Fibroblast of lung (primary cell): ENCODE measurements at regions not wholly inside any gene's neighbourhood (a gene's known extent, or its start where the extent isn't known, plus 50 kb on each side); places are given as distances from the start of the nearest gene placed in this dataset.

Source experiments
- DNase-seq, 2 donors: peaks; one replicate each; pipeline versions ENCODE4 v3.0.0 to v3.0.0-alpha.2; 2010; ENCODE audit warnings: low read depth in 2 of 2
- H2AFZ ChIP-seq: 2 replicates; pipeline ENCODE4 v1.5.1; 2012; ENCODE audit warnings: low read length, control low read depth, inconsistent platforms
- H3K27ac ChIP-seq: 2 replicates; pipeline ENCODE4 v1.5.1; 2011; ENCODE audit warnings: low read length, control low read depth; ENCODE audit not compliant: insufficient read depth
- H3K27me3 ChIP-seq: 2 replicates; pipeline ENCODE4 v1.5.1; 2011; ENCODE audit warnings: mild to moderate bottlenecking, low read length; ENCODE audit not compliant: control insufficient read depth, insufficient read depth
- H3K36me3 ChIP-seq: 2 replicates; pipeline ENCODE4 v1.5.1; 2011; ENCODE audit warnings: low read length; ENCODE audit not compliant: control insufficient read depth, insufficient read depth
- H3K4me1 ChIP-seq: 2 replicates; pipeline ENCODE4 v1.5.1; 2011; ENCODE audit warnings: low read length; ENCODE audit not compliant: control insufficient read depth, insufficient read depth; ENCODE audit errors: extremely low read depth
- H3K4me2 ChIP-seq: 2 replicates; pipeline ENCODE4 v1.5.1; 2011; ENCODE audit warnings: low read length, control low read depth; ENCODE audit not compliant: insufficient read depth; ENCODE audit errors: extremely low read depth
- H3K4me3 ChIP-seq, 4 experiments: fragments of 200-600 bp in 1 of 4; sonication (generic) in 1 of 4; replicated peaks in 1 of 4; 2 replicates each; pipeline ENCODE4 v1.5.1; 2011 to 2016; ENCODE audit warnings: low read length in 4 of 4, low read depth in 3 of 4, mild to moderate bottlenecking in 3 of 4, control low read depth in 2 of 4, inconsistent platforms in 1 of 4, mixed read lengths in 1 of 4; ENCODE audit not compliant: insufficient read depth in 1 of 4; ENCODE audit errors: control extremely low read depth in 1 of 4
- H3K79me2 ChIP-seq: 2 replicates; pipeline ENCODE4 v1.5.1; 2012; ENCODE audit warnings: mild to moderate bottlenecking, low read length, inconsistent platforms; ENCODE audit not compliant: control insufficient read depth, insufficient read depth
- H3K9ac ChIP-seq: 2 replicates; pipeline ENCODE4 v1.5.1; 2011; ENCODE audit warnings: mild to moderate bottlenecking, low read length, control low read depth; ENCODE audit not compliant: insufficient read depth
- H3K9me3 ChIP-seq: 2 replicates; pipeline ENCODE4 v1.5.1; 2012; ENCODE audit warnings: low read depth, low read length; ENCODE audit not compliant: control insufficient read depth, insufficient read depth
- H4K20me1 ChIP-seq: 2 replicates; pipeline ENCODE4 v1.5.1; 2011; ENCODE audit warnings: low read length; ENCODE audit not compliant: control insufficient read depth, insufficient read depth; ENCODE audit errors: extremely low read depth
- CTCF ChIP-seq, 2 donors: IDR thresholded peaks in 1 of 2; conservative IDR thresholded peaks in 1 of 2; 1 replicate in 1 of 2; 2 replicates in 1 of 2; pipeline ENCODE4 v1.5.1; 2011 to 2012; ENCODE audit warnings: low read length in 2 of 2, control low read depth in 1 of 2, inconsistent platforms in 1 of 2, low read depth in 1 of 2, mild to moderate bottlenecking in 1 of 2
- EZH2 ChIP-seq: IDR thresholded peaks from 2 replicates; pipeline ENCODE4 v1.5.1; 2012; ENCODE audit warnings: low read length, control low read depth, mild to moderate bottlenecking; ENCODE audit errors: missing control alignments

DNA sequence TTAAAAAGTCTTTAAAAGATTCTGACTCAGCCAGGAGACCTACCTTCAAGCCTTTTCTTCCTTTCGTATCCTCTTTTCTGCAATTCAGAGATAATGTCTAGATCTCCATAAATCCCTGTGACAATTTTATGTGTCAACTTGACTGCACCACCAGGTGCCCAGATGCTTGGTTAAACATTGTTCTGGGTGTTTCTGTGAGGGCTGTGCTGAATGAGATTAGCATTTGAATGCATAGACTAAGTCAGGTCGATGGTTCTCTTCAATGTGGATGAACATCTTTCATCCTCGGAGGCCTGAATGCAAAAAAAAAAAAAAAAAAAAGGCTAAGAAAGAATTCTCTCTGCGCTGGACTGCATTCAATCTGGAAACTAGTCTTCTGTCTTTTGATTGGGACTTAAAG is 1082.7 kb downstream of the NLGN4X start:
- TF ChIP-seq CTCF (conservative IDR thresholded peaks at IDR 0.05 in 1 of 2, IDR thresholded peaks at IDR 0.05 in 1 of 2; ENCODE audit: low read depth in 1 of 2, low read length in 2 of 2) (no peak), EZH2 (no peak)
- no peak for DNase-seq
- H3K9ac ChIP-seq: no peak overlapping the region
- no peak overlapping the region for H3K4me2 ChIP-seq
- H3K79me2 ChIP-seq: no peaks in the 10 kb centered on the region
- H2AFZ ChIP-seq: no peak overlapping the region
- H3K36me3 ChIP-seq: no peaks in the 10 kb centered on the region
- H3K27me3 ChIP-seq: no peaks in the 10 kb centered on the region
- H3K9me3 ChIP-seq: no peaks in the 10 kb centered on the region
- H4K20me1 ChIP-seq: no peaks in the 10 kb centered on the region
- no peaks in the 10 kb centered on the region for H3K4me1 ChIP-seq
- H3K27ac ChIP-seq: no peak overlapping the region
- no peak overlapping the region for H3K4me3 ChIP-seq

- TF ChIP-seq EZH2 (no peak), CTCF (conservative IDR thresholded peaks at IDR 0.05 in 1 of 2, IDR thresholded peaks at IDR 0.05 in 1 of 2; ENCODE audit: low read depth in 1 of 2, low read length in 2 of 2) (no peak)
- DNase-seq: no peak
Observed at GRCh38 chrX:5142644-5143043, 1086.0 kb downstream of the NLGN4X start.

DNA sequence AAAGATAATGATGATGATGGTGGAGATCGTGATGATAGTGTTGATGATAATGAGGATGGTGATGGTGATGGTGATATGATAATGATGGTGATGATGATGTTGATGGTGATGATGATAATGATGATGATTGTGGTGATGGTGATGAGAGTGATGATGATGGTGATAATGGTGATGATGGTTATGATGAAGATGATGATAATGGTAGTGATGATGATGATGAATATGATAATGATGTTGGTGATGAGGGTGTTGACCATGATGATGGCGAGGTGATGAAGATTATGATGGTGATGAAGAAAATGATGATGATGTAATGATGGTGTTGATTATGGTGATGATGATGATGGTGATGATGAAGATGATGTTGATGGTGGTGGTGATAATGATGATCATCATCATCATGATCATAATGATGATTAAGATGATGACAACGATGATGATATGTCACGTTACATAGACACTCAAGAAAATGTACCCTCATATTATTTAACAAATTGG is 1106.4 kb downstream of the NLGN4X start:
- DNase-seq: no peak
- Histone ChIP-seq H3K4me3 (no peak overlapping the region), H4K20me1 (no peaks in the 10 kb centered on the region), H3K9me3 (no peaks in the 10 kb centered on the region), H2AFZ (no peak overlapping the region), H3K4me2 (no peak overlapping the region), H3K36me3 (no peaks in the 10 kb centered on the region), H3K79me2 (no peaks in the 10 kb centered on the region), H3K4me1 (no peaks in the 10 kb centered on the region), H3K9ac (no peak overlapping the region), H3K27ac (no peak overlapping the region), H3K27me3 (no peaks in the 10 kb centered on the region)
- TF ChIP-seq EZH2 (no peak), CTCF (conservative IDR thresholded peaks at IDR 0.05 in 1 of 2, IDR thresholded peaks at IDR 0.05 in 1 of 2; ENCODE audit: low read depth in 1 of 2, low read length in 2 of 2) (no peak)

More at GRCh38 chrX:5142644-5143043, 1086.0 kb downstream of the NLGN4X start:
- Histone ChIP-seq H3K4me2 (no peak overlapping the region), H3K27ac (no peak overlapping the region), H3K4me3 (no peak overlapping the region), H3K36me3 (no peaks in the 10 kb centered on the region), H4K20me1 (no peaks in the 10 kb centered on the region), H3K9me3 (no peaks in the 10 kb centered on the region), H3K9ac (no peak overlapping the region), H3K27me3 (no peaks in the 10 kb centered on the region), H3K4me1 (no peaks in the 10 kb centered on the region), H2AFZ (no peak overlapping the region), H3K79me2 (no peaks in the 10 kb centered on the region)
